HG02588 (cell line): ENCODE measurements at regions not wholly inside any gene's neighbourhood (a gene's known extent, or its start where the extent isn't known, plus 50 kb on each side); places are given as distances from the start of the nearest gene placed in this dataset.

ENCODE experiments used
- ATAC-seq: cut with Tn5 transposase; IDR thresholded peaks from one replicate; pipeline ENCODE4 v1.9.1; 2021; ENCODE audit warnings: mild to moderate bottlenecking, moderate library complexity; ENCODE audit not compliant: unreplicated experiment

DNA sequence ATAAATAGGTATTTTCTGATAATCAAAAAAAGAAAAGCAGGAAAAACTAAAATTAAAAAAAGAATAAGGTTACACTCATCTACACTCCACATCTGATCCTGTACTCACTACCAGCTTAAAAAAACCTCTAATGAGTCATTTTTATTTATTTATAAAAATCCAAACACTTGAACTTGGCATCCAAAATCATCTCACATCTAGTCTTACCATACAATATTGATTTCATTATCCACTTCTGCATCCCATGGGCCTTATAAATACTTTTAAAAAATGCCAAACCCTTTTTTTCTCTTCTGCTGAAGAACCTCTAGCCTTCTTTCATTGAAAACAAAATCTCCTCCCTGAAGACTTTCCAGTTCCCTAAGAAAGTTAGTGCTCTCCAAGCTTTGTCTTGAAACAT is 109.7 kb downstream of the TMTC3 start:
- no peak for ATAC-seq

DNA sequence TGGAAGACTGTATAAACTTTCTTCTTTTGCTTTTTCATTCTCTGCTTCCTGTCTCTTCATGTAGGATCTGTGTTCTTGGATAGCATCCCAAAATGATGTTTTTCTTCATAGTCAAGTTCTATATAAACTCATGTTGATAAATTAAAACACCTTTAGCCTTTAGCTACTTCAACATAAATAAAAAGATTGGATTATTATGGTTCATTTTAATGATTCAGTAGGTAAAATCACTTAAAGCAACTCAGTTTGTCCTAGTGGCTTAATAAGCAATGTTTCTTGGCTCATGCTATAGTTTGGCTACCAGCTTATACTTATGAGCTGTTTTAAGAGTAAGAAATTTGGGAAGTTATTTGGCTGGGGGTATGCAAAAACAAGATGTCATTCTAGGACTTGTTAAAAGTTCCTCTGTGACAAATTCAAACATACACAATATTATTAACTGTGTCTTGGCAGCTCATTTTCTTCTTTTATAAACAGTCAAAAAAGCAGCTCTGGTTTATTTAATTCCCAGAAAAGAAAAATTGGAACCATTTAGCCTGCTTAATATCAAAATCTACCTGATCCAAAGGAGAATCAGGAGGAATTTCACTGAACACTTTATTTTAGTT is 111.4 kb downstream of the TMTC3 start:
- no peak for ATAC-seq

GRCh38 chr12:88255224-88255623 is 113.1 kb downstream of the TMTC3 start:
- ATAC-seq: no peak

- no peak for ATAC-seq
Observed at GRCh38 chr12:88255847-88256246, 113.7 kb downstream of the TMTC3 start.

- no peak for ATAC-seq
Observed at GRCh38 chr12:88258396-88258795, 116.3 kb downstream of the TMTC3 start.

GRCh38 chr12:88266806-88267360 is 124.8 kb downstream of the TMTC3 start:
- no peak for ATAC-seq

DNA sequence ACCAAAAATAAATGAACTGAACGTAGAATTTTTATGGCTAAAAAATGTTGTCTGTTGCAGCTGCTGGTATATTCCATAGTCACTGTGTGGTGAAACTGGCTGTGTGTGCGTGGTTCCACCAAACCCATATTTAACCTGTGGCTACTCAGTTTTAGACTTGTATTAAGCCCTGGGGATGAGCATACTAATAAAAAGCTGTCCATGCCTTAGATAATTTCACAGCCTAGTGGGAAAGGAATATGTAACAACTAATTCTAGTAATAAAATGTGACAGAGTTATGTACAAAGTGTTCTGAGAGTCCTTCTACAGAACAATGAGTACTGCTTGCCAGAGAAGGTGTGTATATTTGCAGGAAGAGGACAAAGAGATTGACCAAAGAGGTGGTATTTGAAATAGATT is 125.5 kb downstream of the TMTC3 start:
- ATAC-seq: no peak

- no peak for ATAC-seq
Observed at GRCh38 chr12:88272456-88272855, 130.3 kb downstream of the TMTC3 start.

GRCh38 chr12:88273450-88273849 is 131.3 kb downstream of the TMTC3 start:
- no peak for ATAC-seq

DNA sequence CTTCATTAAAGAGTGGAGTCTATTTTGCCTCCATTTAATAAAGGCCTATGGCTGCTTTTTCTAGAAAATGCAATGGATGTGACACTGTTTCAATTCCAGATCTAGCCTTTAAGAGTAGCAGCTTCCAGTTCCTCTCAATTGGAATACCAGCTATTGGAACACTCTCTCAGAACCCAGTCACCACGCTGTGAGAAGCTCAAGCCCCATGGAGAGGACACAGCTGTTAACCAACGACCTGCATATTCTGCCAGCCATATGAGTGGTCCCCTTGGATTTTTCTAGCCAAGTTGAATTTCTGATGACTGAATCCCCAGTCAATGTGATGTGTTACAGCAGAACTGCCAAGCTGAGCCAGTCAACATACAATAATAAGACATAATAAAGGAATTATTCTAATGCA is 131.8 kb downstream of the TMTC3 start:
- no peak for ATAC-seq

- ATAC-seq: no peak
Observed at GRCh38 chr12:88291498-88292131, 149.5 kb downstream of the TMTC3 start.

- ATAC-seq: no peak
Observed at GRCh38 chr12:88298014-88298682, 156.0 kb downstream of the TMTC3 start.

DNA sequence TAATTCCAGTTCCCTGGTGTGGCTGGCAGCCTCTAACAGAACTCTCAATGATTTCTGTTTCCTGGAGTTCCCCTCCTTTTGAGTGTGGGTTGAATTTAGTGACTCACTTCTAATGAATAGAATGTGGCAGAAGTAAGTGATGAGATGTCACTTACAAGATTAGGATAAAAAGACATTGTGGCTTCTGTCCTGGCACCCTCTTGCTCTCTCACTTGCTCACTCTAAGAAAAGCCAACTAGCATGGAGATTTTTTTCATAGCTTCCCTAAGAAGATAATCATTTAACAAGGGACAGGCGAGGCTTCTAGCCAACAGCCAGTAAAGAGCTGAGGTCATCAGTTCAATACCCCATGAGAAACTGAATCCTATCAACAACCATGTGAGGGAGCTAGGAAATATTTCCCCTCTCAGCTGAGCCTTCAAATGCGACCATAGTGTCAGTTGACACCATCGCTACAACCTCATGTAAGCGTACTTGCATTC is 156.7 kb downstream of the TMTC3 start:
- ATAC-seq: peak; percentile 27

DNA sequence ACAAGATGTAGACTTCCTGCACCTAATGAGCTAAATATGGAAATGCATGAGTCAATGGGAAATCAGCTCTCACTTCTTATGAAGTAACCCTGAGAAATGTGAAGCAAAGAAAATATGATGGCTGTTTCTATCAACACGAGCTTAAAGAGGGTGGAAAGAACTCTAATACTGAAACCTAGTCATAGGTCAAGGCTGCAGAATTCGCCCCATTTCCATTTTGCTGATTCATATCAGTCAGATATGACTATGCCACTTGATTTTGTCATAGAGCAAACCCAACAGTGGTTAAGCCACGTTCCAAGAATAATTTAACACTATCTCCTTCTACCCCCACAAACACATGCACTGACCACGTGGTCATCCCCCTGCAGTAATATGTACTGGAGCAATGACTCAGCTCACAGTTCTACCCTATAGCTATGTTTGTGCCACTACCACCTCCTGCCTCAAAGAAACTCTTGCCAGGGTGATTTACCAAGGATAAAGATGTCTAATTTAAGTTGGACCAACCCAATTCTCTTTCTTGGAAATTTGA is 157.5 kb downstream of the TMTC3 start:
- peak; percentile 93 for ATAC-seq

DNA sequence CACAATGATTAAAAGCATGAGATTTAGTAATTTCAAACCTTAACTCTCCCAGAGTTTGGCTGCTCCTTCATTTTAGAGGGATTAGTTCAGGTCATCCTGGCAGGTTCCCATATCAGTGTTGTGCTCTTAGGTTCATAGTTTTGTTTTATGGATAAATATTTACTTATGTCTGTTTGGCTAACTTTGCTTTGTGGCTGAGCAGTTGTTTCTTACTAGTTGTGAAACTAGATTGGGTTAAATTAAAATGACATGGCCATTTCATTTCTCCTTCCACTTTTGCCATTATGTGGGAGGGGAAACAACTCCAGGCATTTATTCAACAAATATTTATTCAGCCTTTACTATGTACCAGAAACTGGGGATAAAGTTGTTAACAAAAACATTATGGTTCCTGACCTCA is 158.8 kb downstream of the TMTC3 start:
- no peak for ATAC-seq

GRCh38 chr12:88303335-88303734 is 161.2 kb downstream of the TMTC3 start:
- no peak for ATAC-seq

DNA sequence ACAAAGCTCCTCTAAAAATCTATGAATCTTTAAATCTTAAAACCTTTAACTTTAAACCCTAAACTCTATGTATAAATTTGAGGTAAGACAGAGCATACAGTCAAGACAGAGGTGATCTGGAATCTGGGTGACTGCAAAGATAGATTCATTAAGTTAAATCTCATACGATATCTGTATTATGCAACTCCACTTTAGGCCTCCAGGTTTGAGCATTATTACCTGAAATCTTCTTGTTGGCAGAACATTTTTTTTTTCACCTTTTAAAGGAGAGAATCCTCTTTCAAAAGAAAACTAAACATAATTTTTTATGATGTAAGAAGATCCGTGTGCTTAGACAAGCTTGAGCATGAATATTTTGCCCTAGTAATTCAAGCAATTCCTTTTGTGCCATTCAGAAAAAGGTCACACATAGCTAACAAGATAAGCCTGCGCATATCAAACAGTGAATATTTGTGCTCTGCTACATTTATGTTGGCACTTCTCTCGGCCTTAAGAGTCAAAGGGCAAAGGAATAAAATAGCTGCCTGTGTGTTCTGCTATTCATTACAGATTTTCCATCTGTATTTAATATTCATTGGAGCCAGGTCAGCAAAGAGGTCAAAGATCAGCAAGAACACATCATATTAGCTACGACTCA is 163.3 kb downstream of the TMTC3 start:
- no peak for ATAC-seq

DNA sequence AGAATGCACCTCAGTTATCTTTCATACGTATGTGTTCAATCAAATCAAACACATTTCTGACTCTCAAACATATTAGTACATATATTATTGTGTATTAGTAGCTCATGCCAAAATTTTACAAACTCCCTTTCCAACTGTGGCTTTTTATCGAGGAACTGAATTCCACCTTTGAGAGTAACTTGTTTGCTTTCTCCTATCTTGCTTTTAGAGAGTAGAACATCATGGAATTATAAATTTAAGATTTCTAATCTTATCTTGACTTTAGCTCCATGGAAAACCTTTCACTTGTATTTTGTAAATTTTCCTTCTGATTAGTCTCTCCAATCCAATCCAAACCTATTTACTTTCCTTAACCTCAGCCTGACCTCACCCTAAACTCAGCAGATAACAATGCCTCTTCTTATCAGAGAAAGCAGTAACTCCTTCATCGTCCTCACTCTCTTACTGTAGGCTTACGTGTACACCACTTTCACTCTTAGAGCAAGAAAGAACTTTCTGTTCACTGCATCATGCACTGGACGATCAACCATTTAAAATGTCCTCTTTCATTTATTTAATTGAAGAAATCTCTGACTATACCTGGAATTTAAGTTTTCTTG is 164.5 kb downstream of the TMTC3 start:
- ATAC-seq: no peak

DNA sequence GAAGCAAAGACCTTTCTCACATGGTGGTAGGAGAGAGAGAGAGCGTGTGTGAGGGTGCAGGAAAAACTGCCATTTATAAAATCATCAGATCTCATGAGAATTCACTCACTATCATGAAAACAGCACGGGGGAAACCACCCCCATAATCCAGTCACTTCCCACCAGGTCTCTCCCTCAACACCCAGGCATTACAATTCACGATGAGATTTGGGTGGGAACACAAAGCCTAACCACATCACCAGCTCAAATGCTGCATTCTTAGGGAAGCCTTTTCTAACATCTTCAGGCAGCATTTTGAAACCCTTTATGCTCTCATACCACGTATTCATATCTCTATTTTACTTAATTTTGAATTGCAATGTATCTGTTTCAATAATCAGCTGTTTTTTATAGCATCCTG is 165.9 kb downstream of the TMTC3 start:
- no peak for ATAC-seq

- no peak for ATAC-seq
Observed at GRCh38 chr12:88308825-88309224, 166.7 kb downstream of the TMTC3 start.

GRCh38 chr12:88309546-88309945 is 167.4 kb downstream of the TMTC3 start:
- no peak for ATAC-seq
